ENCODE measurements at regions not wholly inside any gene's neighbourhood (a gene's known extent, or its start where the extent isn't known, plus 50 kb on each side); places are given as distances from the start of the nearest gene placed in this dataset.

- TF ChIP-seq FOXP2 (optimal IDR thresholded peaks at IDR 0.05; ENCODE audit: borderline replicate concordance, extremely low read depth, extremely low read length, insufficient read depth) (no peak), TAF1 (IDR thresholded peaks at IDR 0.05; ENCODE audit: borderline replicate concordance, insufficient read depth, low read length) (no peak), POLR2AphosphoS5 (IDR thresholded peaks at IDR 0.05; ENCODE audit: low read depth, low read length) (no peak), REST (IDR thresholded peaks at IDR 0.05; ENCODE audit: insufficient read depth in 1 of 2, low read depth in 2 of 2, low read length in 2 of 2) (no peak), SIN3A (IDR thresholded peaks at IDR 0.05; ENCODE audit: borderline replicate concordance, insufficient read depth, low read length) (no peak)
Observed at GRCh38 chr12:131353376-131353775, 357.5 kb upstream of the SFSWAP start.

GRCh38 chr12:131353826-131354225 is 357.1 kb upstream of the SFSWAP start:
- TF ChIP-seq POLR2AphosphoS5 (IDR thresholded peaks at IDR 0.05; ENCODE audit: low read depth, low read length), result no peak
- no peak for TF ChIP-seq REST (IDR thresholded peaks at IDR 0.05; ENCODE audit: insufficient read depth in 1 of 2, low read depth in 2 of 2, low read length in 2 of 2)
- no peak for TF ChIP-seq TAF1 (IDR thresholded peaks at IDR 0.05; ENCODE audit: borderline replicate concordance, insufficient read depth, low read length)
- no peak for TF ChIP-seq SIN3A (IDR thresholded peaks at IDR 0.05; ENCODE audit: borderline replicate concordance, insufficient read depth, low read length)
- no peak for TF ChIP-seq FOXP2 (optimal IDR thresholded peaks at IDR 0.05; ENCODE audit: borderline replicate concordance, extremely low read depth, extremely low read length, insufficient read depth)

DNA sequence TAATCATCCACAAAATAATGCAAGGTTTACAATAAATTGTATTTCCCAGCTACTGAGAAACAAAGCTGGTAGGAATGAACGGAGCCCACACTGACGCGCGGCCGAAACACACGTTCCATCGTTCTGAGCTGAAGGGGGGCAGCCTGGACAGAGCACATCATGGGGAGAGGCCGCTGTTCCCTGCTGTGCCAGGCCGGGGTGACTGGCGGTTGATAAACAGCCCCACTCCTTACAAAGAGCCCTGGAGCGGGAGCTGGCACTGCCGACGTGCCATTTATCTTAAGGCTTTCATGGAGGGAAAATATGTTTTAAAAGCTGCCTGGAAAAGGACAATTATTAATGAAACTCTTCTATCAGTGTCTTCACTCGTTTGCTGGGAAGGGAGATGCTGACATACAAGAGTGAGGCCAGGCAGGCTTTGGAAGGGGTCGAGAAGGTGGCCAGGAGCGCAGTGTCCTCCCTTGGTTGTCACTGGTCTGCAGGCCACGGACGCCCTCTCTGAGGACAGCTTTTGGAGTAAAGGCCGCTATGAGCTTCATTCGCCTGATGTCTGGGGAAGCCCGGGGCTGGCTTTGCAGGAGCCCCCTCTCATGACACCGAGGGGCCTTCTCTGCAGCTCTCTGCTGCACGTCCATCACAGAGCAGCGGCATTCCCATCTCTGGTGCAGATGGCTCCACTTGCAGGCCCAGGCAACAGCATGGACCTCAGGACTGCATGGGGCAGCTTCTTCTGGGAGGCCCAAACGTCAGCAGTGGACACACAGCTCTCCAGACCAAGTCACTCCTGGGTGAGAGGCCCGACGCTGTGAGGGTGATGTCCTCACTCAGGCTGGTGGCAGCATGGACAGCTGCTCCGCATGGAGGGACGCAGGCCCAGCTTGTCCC is 355.3 kb upstream of the SFSWAP start:
- TF ChIP-seq POLR2AphosphoS5 (IDR thresholded peaks at IDR 0.05; ENCODE audit: low read depth, low read length) (no peak), REST (IDR thresholded peaks at IDR 0.05; ENCODE audit: insufficient read depth in 1 of 2, low read depth in 2 of 2, low read length in 2 of 2) (no peak), FOXP2 (optimal IDR thresholded peaks at IDR 0.05; ENCODE audit: borderline replicate concordance, extremely low read depth, extremely low read length, insufficient read depth) (no peak), SIN3A (IDR thresholded peaks at IDR 0.05; ENCODE audit: borderline replicate concordance, insufficient read depth, low read length) (no peak), TAF1 (IDR thresholded peaks at IDR 0.05; ENCODE audit: borderline replicate concordance, insufficient read depth, low read length) (no peak)

DNA sequence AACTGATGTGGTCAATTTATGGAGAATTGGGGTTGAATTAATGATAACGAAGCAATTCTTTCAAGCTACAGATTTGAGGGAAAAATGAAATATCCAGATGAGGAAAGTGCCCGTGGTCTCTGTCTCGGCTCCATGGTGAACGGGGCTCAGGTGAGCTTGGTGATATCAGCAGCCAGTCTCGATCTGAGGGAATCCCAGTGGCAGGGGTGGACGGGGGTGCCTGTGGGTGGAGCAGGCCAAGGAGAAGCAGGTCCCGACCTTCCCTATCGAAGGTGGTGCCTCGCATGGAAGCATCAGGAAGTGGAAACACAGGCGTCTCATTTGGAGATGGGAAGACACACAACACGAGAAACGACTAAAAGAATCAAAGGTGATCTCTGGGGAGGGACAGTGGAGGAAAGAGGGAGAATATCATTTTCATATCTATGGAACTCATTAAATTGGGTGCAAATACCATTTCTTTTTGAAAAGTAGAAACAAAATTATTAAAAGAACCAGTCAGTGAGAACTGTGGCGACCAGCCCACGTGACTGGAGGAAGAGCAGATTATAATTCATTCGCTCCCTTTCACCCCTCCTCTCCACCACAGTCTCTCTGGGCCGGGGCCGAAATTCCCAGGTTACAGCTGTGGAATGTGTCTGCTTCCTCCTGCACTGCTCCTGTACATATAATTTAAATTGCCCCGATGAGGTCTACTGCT is 354.3 kb upstream of the SFSWAP start:
- TF ChIP-seq POLR2AphosphoS5 (IDR thresholded peaks at IDR 0.05; ENCODE audit: low read depth, low read length) (no peak), SIN3A (IDR thresholded peaks at IDR 0.05; ENCODE audit: borderline replicate concordance, insufficient read depth, low read length) (no peak), FOXP2 (optimal IDR thresholded peaks at IDR 0.05; ENCODE audit: borderline replicate concordance, extremely low read depth, extremely low read length, insufficient read depth) (no peak), REST (IDR thresholded peaks at IDR 0.05; ENCODE audit: insufficient read depth in 1 of 2, low read depth in 2 of 2, low read length in 2 of 2) (no peak)

Data from PFSK-1 (cell line).